Natural killer cell (primary cell): ENCODE measurements at regions not wholly inside any gene's neighbourhood (a gene's known extent, or its start where the extent isn't known, plus 50 kb on each side); places are given as distances from the start of the nearest gene placed in this dataset.

Experiments
- ATAC-seq, 3 donors: fragments of 150-1000 bp in 2 of 3; fragments of 200-7000 bp in 1 of 3; cut with Tn5 transposase; 1 replicate in 1 of 3; 2 replicates in 2 of 3; pipeline ENCODE4 v1.10.0; 2021; ENCODE audit warnings: mild to moderate bottlenecking in 2 of 3, moderate library complexity in 2 of 3
- DNase-seq, 2 donors: peaks; one replicate each; pipeline versions ENCODE4 v3.0.0 to v3.0.0-alpha.2; 2013 to 2021; ENCODE audit warnings: mixed read lengths in 1 of 2
- H3K27ac ChIP-seq: one replicate; pipeline ENCODE4 v1.5.1; 2013; ENCODE audit warnings: mild to moderate bottlenecking, low read length
- H3K27me3 ChIP-seq: one replicate; pipeline ENCODE4 v1.6.1; 2013; ENCODE audit warnings: low read length; ENCODE audit not compliant: control insufficient read depth, insufficient read depth
- H3K36me3 ChIP-seq: one replicate; pipeline ENCODE4 v1.6.1; 2013; ENCODE audit warnings: low read length; ENCODE audit not compliant: control insufficient read depth, insufficient read depth
- H3K4me1 ChIP-seq: one replicate; pipeline ENCODE4 v1.6.1; 2013; ENCODE audit warnings: low read length; ENCODE audit not compliant: control insufficient read depth, insufficient read depth
- H3K4me3 ChIP-seq: one replicate; pipeline ENCODE4 v1.5.1; 2013; ENCODE audit warnings: low read length
- H3K9me3 ChIP-seq: one replicate; pipeline ENCODE4 v1.6.1; 2013; ENCODE audit warnings: low read length; ENCODE audit not compliant: control insufficient read depth, insufficient read depth
- H3K27ac Mint-ChIP-seq, 2 donors: one replicate each; pipeline ENCODE4 v1.8.0; 2022; ENCODE audit warnings: mild to moderate bottlenecking in 2 of 2, mixed read lengths in 2 of 2, moderate library complexity in 1 of 2
- H3K27me3 Mint-ChIP-seq, 2 donors: one replicate each; pipeline ENCODE4 v1.8.0; 2022; ENCODE audit warnings: low read depth in 2 of 2, mixed read lengths in 2 of 2
- H3K36me3 Mint-ChIP-seq: one replicate; pipeline ENCODE4 v1.8.0; 2022; ENCODE audit warnings: mixed read lengths
- H3K4me1 Mint-ChIP-seq, 2 donors: one replicate each; pipeline ENCODE4 v1.8.0; 2022; ENCODE audit warnings: mixed read lengths in 2 of 2
- H3K4me3 Mint-ChIP-seq: one replicate; pipeline ENCODE4 v1.8.0; 2022; ENCODE audit warnings: mild to moderate bottlenecking, moderate library complexity, mixed read lengths
- H3K9me3 Mint-ChIP-seq, 2 donors: one replicate each; pipeline ENCODE4 v1.8.0; 2022; ENCODE audit warnings: mixed read lengths in 2 of 2
- WGBS: methylation state at CpG from one replicate; pipeline ENCODE4 v1.1.7; 2013; ENCODE audit warnings: missing lambda C conversion rate; ENCODE audit not compliant: insufficient coverage; 5-methylcytosine and 5-hydroxymethylcytosine counted together
- intact Hi-C: fragments of 100-400 bp; cut with micrococcal nuclease; formaldehyde crosslinking; loops from one replicate; pipeline ENCODE4 v1.14.2; 2022
- TF ChIP-seq, protein P1 (sequence below): fragments of 200-600 bp; IDR thresholded peaks from one replicate; pipeline ENCODE4 v1.8.0; 2022; ENCODE audit warnings: antibody characterized with exemption

DNA sequence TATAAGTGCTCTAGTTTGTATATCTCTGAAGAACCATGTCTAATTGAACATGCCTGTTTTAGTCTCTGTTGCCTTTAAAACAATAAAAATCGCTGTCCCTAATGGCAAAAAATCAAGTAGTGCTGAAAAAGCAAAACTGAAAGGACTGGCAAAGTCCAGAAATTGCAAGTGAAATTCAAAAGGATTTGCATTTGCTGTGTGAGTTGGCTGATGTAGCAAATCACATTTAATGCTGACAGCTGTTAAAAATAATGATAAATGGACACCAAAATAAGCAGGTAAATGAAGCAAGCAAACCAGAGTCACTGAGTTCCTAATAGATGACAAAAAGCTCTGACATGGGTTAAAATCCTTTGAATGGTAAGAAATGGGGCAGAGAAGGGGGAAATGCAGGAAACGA, 874.1 kb downstream of the GRM8 start:
- no peak for DNase-seq
- Mint-ChIP-seq H3K4me3 (no peak overlapping the region), H3K27me3 (no peaks in the 10 kb centered on the region), H3K27ac (no peak overlapping the region), H3K9me3 (peaks cover 10 to 13% of the 10 kb centered on the region in 2 donors), H3K4me1 (no peaks in the 10 kb centered on the region), H3K36me3 (no peaks in the 10 kb centered on the region)
- Histone ChIP-seq H3K4me1 (no peaks in the 10 kb centered on the region), H3K9me3 (no peaks in the 10 kb centered on the region), H3K4me3 (no peak overlapping the region), H3K27me3 (no peaks in the 10 kb centered on the region), H3K36me3 (no peaks in the 10 kb centered on the region), H3K27ac (no peak overlapping the region)
- ATAC-seq = no peak
- 68% methylated on average over 1 of the region's 2 CpGs for WGBS
- TF ChIP-seq, protein P1, sequence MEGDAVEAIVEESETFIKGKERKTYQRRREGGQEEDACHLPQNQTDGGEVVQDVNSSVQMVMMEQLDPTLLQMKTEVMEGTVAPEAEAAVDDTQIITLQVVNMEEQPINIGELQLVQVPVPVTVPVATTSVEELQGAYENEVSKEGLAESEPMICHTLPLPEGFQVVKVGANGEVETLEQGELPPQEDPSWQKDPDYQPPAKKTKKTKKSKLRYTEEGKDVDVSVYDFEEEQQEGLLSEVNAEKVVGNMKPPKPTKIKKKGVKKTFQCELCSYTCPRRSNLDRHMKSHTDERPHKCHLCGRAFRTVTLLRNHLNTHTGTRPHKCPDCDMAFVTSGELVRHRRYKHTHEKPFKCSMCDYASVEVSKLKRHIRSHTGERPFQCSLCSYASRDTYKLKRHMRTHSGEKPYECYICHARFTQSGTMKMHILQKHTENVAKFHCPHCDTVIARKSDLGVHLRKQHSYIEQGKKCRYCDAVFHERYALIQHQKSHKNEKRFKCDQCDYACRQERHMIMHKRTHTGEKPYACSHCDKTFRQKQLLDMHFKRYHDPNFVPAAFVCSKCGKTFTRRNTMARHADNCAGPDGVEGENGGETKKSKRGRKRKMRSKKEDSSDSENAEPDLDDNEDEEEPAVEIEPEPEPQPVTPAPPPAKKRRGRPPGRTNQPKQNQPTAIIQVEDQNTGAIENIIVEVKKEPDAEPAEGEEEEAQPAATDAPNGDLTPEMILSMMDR = no peak
- intact Hi-C loops = no loop called here

DNA sequence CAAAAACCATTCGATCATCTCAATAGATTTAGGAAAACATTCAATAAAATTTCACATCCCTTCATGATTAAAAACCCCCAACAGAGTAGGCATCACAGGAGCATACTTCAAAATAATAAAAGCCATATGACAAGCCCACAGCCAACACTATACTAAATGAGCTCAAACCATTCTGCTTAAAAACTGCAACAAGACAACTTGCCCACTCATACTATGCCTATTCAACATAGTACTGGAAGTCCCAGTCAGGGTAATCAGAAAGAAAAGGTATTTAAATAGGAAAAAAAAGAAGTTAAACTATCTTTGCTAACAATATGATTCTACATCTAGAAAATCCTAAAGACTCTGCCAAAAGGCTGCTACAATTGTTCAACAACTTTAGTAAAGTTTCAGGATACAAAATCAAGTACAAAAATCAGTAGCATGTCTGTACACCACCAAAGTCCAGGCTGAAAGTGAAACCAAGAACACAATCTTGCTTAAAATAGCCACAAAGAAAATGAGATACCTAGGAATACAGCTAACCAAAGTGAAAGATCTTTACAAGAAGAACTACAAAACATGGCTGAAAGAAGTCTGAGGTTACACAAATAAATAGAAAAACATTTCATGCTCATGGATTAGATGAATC, 882.6 kb downstream of the GRM8 start:
- Mint-ChIP-seq H3K36me3 (peaks cover 19% of the 10 kb centered on the region), H3K9me3 (peaks cover 12 to 25% of the 10 kb centered on the region in 2 donors), H3K27me3 (no peaks in the 10 kb centered on the region), H3K27ac (no peak overlapping the region), H3K4me3 (no peak overlapping the region), H3K4me1 (no peaks in the 10 kb centered on the region)
- H3K27me3 ChIP-seq = no peaks in the 10 kb centered on the region
- 87% methylated on average over 1 of the region's 1 CpG for WGBS
- no peaks in the 10 kb centered on the region for H3K36me3 ChIP-seq
- no peaks in the 10 kb centered on the region for H3K4me1 ChIP-seq
- DNase-seq (no peak), ATAC-seq (no peak)
- H3K27ac ChIP-seq = no peak overlapping the region
- TF ChIP-seq, protein P1 = no peak
- intact Hi-C loops = no loop called here
- H3K4me3 ChIP-seq = no peak overlapping the region
- peaks cover 3% of the 10 kb centered on the region for H3K9me3 ChIP-seq

DNA sequence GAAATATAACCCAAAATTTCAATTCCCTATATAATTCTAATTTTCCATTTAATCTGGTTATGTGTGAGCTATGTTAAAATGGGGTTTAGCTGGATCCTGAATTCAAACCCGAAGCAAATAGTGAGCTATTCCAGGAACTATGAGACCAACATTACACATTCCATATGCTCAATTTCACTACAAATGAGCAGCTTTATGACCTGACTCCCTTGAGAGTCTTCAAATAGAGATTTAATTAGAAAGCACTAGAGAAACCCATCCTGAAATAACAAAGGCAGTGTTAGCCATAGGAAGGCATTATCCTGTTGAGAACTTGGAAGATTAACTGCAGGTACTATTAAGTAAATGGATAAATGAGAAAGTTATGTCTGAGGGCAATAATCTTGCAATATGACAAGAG, 890.0 kb downstream of the GRM8 start:
- no peak overlapping the region for H3K27ac Mint-ChIP-seq
- H3K27me3 Mint-ChIP-seq = no peaks in the 10 kb centered on the region
- H3K9me3 Mint-ChIP-seq = peaks cover 10 to 19% of the 10 kb centered on the region in 2 donors
- H3K27ac ChIP-seq = no peak overlapping the region
- no CpG with 5 or more reads among the region's 1 CpG for WGBS
- H3K36me3 ChIP-seq = no peaks in the 10 kb centered on the region
- no peaks in the 10 kb centered on the region for H3K27me3 ChIP-seq
- H3K4me1 Mint-ChIP-seq = no peaks in the 10 kb centered on the region
- DNase-seq = no peak
- H3K4me3 Mint-ChIP-seq = no peak overlapping the region
- no peaks in the 10 kb centered on the region for H3K9me3 ChIP-seq
- H3K4me1 ChIP-seq = no peaks in the 10 kb centered on the region
- intact Hi-C loops = no loop called here
- no peak for ATAC-seq
- H3K4me3 ChIP-seq = no peak overlapping the region
- TF ChIP-seq, protein P1 = no peak
- H3K36me3 Mint-ChIP-seq = no peaks in the 10 kb centered on the region

DNA sequence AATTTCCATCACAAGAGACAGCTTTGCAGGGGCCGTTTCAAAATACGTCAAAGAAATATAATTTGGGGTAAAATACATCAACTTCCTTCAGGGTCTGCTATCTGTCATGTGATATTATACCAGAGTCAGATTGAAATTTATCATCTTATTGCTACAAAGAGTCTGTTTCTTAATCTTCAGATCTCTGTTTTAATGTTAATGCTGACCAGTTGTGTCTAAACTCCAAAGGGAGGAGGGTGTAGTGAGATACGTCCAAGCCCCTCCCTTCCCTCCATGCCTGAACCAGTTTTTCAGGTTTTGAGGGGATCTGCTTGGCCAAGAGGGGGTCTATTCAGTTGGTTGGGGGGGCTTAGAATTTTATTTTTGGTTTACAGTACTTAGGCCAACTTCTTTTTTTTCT, 891.6 kb downstream of the GRM8 start:
- H3K27me3 Mint-ChIP-seq = no peaks in the 10 kb centered on the region
- intact Hi-C loops = no loop called here
- WGBS = no CpG with 5 or more reads among the region's 3 CpGs

More for the DNA sequence above, 891.6 kb downstream of the GRM8 start:
- no peak overlapping the region for H3K27ac Mint-ChIP-seq
- DNase-seq (no peak), ATAC-seq (no peak)
- Histone ChIP-seq H3K9me3 (no peaks in the 10 kb centered on the region), H3K4me1 (no peaks in the 10 kb centered on the region), H3K36me3 (no peaks in the 10 kb centered on the region), H3K27ac (no peak overlapping the region), H3K27me3 (no peaks in the 10 kb centered on the region), H3K4me3 (no peak overlapping the region)
- H3K4me3 Mint-ChIP-seq = no peak overlapping the region
- H3K9me3 Mint-ChIP-seq = peaks cover 12 to 26% of the 10 kb centered on the region in 2 donors
- H3K36me3 Mint-ChIP-seq = peaks cover 9% of the 10 kb centered on the region
- TF ChIP-seq, protein P1 = no peak
- no peaks in the 10 kb centered on the region for H3K4me1 Mint-ChIP-seq
